ENCODE measurements at regions not wholly inside any gene's neighbourhood (a gene's known extent, or its start where the extent isn't known, plus 50 kb on each side); places are given as distances from the start of the nearest gene placed in this dataset.

GRCh38 chr14:48876806-48877340 is 709.3 kb downstream of the RPS29 start:
- intact Hi-C loops (cut with DNase I) = no loop called here

DNA sequence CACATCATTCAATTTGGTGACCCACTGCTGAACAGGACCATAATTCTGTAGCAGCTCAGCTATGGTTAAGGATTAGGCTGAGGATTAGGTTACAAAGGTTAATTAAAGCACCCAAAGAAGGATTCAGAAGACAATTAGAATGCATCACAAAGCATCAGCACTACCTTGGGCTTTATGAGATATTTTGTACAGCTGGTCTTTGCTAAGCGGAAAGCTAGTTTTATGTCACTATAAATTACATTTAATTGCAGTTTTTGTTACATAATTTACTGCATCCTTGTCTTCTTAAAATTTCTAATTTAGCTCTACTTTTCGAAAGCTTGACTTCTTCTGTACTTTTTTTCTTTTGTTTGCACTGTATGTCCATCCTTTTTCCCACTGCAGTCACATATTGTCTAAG is 711.5 kb downstream of the RPS29 start:
- WGBS, 3 donors = 44 to 71% (median 68%) methylated on average over 2 of the region's 2 CpGs
- no peak for DNase-seq
- Histone ChIP-seq H3K27ac (no peak overlapping the region), H3K36me3 (no peaks in the 10 kb centered on the region), H3K9me3 (no peaks in the 10 kb centered on the region), H3K4me1 (ENCODE audit: insufficient read depth) (no peaks in the 10 kb centered on the region), H3K27me3 (no peaks in the 10 kb centered on the region), H3K4me3 (no peak overlapping the region)
- intact Hi-C loops (cut with DNase I) = no loop called here
- TF ChIP-seq, protein P1, sequence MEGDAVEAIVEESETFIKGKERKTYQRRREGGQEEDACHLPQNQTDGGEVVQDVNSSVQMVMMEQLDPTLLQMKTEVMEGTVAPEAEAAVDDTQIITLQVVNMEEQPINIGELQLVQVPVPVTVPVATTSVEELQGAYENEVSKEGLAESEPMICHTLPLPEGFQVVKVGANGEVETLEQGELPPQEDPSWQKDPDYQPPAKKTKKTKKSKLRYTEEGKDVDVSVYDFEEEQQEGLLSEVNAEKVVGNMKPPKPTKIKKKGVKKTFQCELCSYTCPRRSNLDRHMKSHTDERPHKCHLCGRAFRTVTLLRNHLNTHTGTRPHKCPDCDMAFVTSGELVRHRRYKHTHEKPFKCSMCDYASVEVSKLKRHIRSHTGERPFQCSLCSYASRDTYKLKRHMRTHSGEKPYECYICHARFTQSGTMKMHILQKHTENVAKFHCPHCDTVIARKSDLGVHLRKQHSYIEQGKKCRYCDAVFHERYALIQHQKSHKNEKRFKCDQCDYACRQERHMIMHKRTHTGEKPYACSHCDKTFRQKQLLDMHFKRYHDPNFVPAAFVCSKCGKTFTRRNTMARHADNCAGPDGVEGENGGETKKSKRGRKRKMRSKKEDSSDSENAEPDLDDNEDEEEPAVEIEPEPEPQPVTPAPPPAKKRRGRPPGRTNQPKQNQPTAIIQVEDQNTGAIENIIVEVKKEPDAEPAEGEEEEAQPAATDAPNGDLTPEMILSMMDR (IDR thresholded peaks at IDR 0.05) = no peak
- TF ChIP-seq POLR2A (IDR thresholded peaks at IDR 0.05) (no peak), EP300 (IDR thresholded peaks at IDR 0.05) (no peak)

More at GRCh38 chr14:48876806-48877340, 709.3 kb downstream of the RPS29 start:
- Histone ChIP-seq H3K9me3 (no peaks in the 10 kb centered on the region), H3K27me3 (no peaks in the 10 kb centered on the region), H3K36me3 (no peaks in the 10 kb centered on the region), H3K4me1 (ENCODE audit: insufficient read depth) (no peaks in the 10 kb centered on the region), H3K4me3 (no peak overlapping the region), H3K27ac (no peak overlapping the region)
- DNase-seq = no peak
- no peak for TF ChIP-seq EP300 (IDR thresholded peaks at IDR 0.05)
- no peak for TF ChIP-seq POLR2A (IDR thresholded peaks at IDR 0.05)
- TF ChIP-seq, protein P1 (IDR thresholded peaks at IDR 0.05) = no peak
- 54 to 67% (median 57%) methylated on average over 1 of the region's 1 CpG for WGBS, 3 donors

DNA sequence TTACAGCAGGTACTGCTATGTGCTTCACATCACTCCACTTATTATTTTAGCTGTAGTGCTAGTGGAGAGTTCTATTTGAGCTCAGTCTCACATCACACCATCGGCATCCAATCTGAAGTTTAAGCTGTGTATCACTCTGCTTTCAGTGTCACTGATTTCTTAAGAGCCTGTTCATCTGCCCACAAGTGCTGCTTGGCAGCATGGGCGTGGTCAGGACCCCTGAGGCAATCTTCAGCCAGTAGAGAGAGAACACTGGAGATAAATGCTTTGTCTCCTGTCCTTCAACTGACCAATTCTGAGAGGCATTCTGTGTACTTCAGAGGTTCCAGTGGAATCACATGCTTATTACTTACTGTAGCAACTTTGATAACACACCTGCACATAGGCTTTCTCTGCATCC is 728.8 kb downstream of the RPS29 start:
- H3K4me1 ChIP-seq (ENCODE audit: insufficient read depth) = no peaks in the 10 kb centered on the region
- H3K4me3 ChIP-seq = no peak overlapping the region
- no peak overlapping the region for H3K27ac ChIP-seq
- WGBS, 3 donors = 61 to 82% (median 71%) methylated on average over 2 of the region's 2 CpGs
- H3K27me3 ChIP-seq = no peaks in the 10 kb centered on the region
- intact Hi-C loops (cut with DNase I) = no loop called here
- H3K9me3 ChIP-seq = no peaks in the 10 kb centered on the region
- TF ChIP-seq EP300 (IDR thresholded peaks at IDR 0.05) (no peak), POLR2A (IDR thresholded peaks at IDR 0.05) (no peak)
- TF ChIP-seq, protein P1 (IDR thresholded peaks at IDR 0.05) = no peak
- DNase-seq = no peak
- H3K36me3 ChIP-seq = no peaks in the 10 kb centered on the region

GRCh38 chr14:48853159-48853558 is 733.0 kb downstream of the RPS29 start:
- Histone ChIP-seq H3K4me3 (no peak overlapping the region), H3K4me1 (ENCODE audit: insufficient read depth) (no peaks in the 10 kb centered on the region), H3K27ac (no peak overlapping the region), H3K36me3 (no peaks in the 10 kb centered on the region), H3K27me3 (no peaks in the 10 kb centered on the region), H3K9me3 (no peaks in the 10 kb centered on the region)
- DNase-seq = no peak
- intact Hi-C loops (cut with DNase I) = no loop called here
- TF ChIP-seq, protein P1 (IDR thresholded peaks at IDR 0.05) = no peak
- no peak for TF ChIP-seq EP300 (IDR thresholded peaks at IDR 0.05)
- TF ChIP-seq POLR2A (IDR thresholded peaks at IDR 0.05) = no peak
- 54 to 60% (median 56%) methylated on average over 5 of the region's 5 CpGs for WGBS, 3 donors

Data from ovary (tissue), 7 donors.